Right lobe of liver (tissue), 6 donors: ENCODE measurements at regions not wholly inside any gene's neighbourhood (a gene's known extent, or its start where the extent isn't known, plus 50 kb on each side); places are given as distances from the start of the nearest gene placed in this dataset.

Experiments
- ATAC-seq, 4 donors: fragments of 200-7000 bp; cut with Tn5 transposase; one replicate each; pipeline ENCODE4 v1.9.1; 2020; ENCODE audit warnings: mild to moderate bottlenecking in 4 of 4, moderate library complexity in 4 of 4
- DNase-seq, 3 donors: peaks; one replicate each; pipeline ENCODE4 v3.0.0-alpha.2; 2020
- H3K27ac ChIP-seq, 3 donors: fragments of 200-600 bp; one replicate each; pipeline ENCODE4 v1.8.0; 2022
- H3K27me3 ChIP-seq, 2 donors: fragments of 200-600 bp; one replicate each; pipeline ENCODE4 v1.8.0; 2022
- H3K36me3 ChIP-seq, 4 donors: fragments of 200-600 bp; sonication (generic) in 1 of 4; one replicate each; pipeline versions ENCODE4 v1.5.1 to v1.8.0; 2017 to 2022; ENCODE audit warnings: control low read depth in 1 of 4
- H3K4me1 ChIP-seq, 4 donors: fragments of 200-600 bp; sonication (generic) in 1 of 4; one replicate each; pipeline versions ENCODE4 v1.5.1 to v1.8.0; 2017 to 2022; ENCODE audit warnings: control low read depth in 1 of 4
- H3K4me3 ChIP-seq, 3 donors: fragments of 200-600 bp; one replicate each; pipeline ENCODE4 v1.8.0; 2022
- H3K9me3 ChIP-seq, 4 donors: fragments of 200-600 bp; sonication (generic) in 1 of 4; one replicate each; pipeline versions ENCODE4 v1.5.1 to v1.8.0; 2017 to 2022; ENCODE audit warnings: control low read depth in 1 of 4
- CTCF ChIP-seq, 4 donors: fragments of 200-600 bp in 3 of 4; fragments of 450-650 bp in 1 of 4; IDR thresholded peaks; one replicate each; pipeline versions ENCODE4 v1.5.1 to v1.8.0; 2016 to 2022; ENCODE audit warnings: antibody characterized with exemption in 4 of 4, mild to moderate bottlenecking in 2 of 4
- POLR2A ChIP-seq: fragments of 450-650 bp; IDR thresholded peaks from one replicate; pipeline ENCODE4 v1.6.1; 2017; ENCODE audit warnings: antibody characterized with exemption, mild to moderate bottlenecking
- WGBS: methylation state at CpG from one replicate; pipeline ENCODE4 v1.1.6; 2018; ENCODE audit warnings: low coverage, low lambda C conversion rate; ENCODE audit not compliant: insufficient coverage; ENCODE audit errors: missing lambda C conversion rate; 5-methylcytosine and 5-hydroxymethylcytosine counted together
- intact Hi-C, 2 donors: fragments of 100-400 bp; cut with DNase I; formaldehyde crosslinking; loops; one replicate each; pipeline versions ENCODE4 v1.11.2 to v1.14.1; 2022
- donor health status: DM: no; HTN: yes; CAD: no.
- donor health status: DM: no; HTN: no; CAD: no.
- donor health status: DM: no; HTN: no; CAD: no.
- donor health status: DM: no; HTN: yes; CAD: no.
- donor health status: DM: no; HTN: yes; CAD: no.

GRCh38 chr4:29559286-29559685 lies 1160.9 kb upstream of the PCDH7 start:
- Histone ChIP-seq H3K9me3 (no peaks in the 10 kb centered on the region), H3K27ac (no peak overlapping the region), H3K27me3 (no peaks in the 10 kb centered on the region), H3K4me3 (no peak overlapping the region), H3K36me3 (no peaks in the 10 kb centered on the region), H3K4me1 (no peaks in the 10 kb centered on the region)
- ATAC-seq = no peak
- intact Hi-C loops = no loop called here
- TF ChIP-seq POLR2A = no peak
- TF ChIP-seq CTCF (IDR thresholded peaks at IDR 0.05) = no peak
- DNase-seq = no peak

GRCh38 chr4:29560452-29560851 lies 1159.7 kb upstream of the PCDH7 start:
- ATAC-seq (no peak), DNase-seq (no peak)
- 45% methylated on average over 1 of the region's 1 CpG for WGBS
- Histone ChIP-seq H3K4me3 (no peak overlapping the region), H3K9me3 (no peaks in the 10 kb centered on the region), H3K4me1 (no peaks in the 10 kb centered on the region), H3K27ac (no peak overlapping the region), H3K27me3 (no peaks in the 10 kb centered on the region), H3K36me3 (no peaks in the 10 kb centered on the region)
- TF ChIP-seq CTCF (IDR thresholded peaks at IDR 0.05) (no peak), POLR2A (no peak)
- intact Hi-C loops = no loop called here

DNA sequence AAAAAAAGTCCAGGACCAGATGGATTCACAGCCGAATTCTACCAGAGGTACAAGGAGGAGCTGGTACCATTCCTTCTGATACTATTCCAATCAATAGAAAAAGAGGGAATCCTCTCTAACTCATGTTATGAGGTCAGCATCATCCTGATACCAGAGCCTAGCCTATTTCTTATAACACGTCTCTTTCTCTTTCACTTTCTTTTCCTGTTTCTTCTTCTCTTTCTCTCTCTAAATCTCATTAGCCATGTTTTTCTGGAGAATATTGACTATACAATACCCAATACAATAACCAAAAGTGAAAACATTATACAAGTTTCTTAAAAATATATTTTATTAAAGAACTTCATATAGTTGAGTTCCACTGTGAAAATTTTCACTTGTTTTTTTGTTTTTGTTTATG lies 1154.9 kb upstream of the PCDH7 start:
- no peaks in the 10 kb centered on the region for H3K9me3 ChIP-seq
- H3K27ac ChIP-seq = no peak overlapping the region
- 45% methylated on average over 2 of the region's 2 CpGs for WGBS
- no peaks in the 10 kb centered on the region for H3K27me3 ChIP-seq
- intact Hi-C loops = no loop called here
- no peaks in the 10 kb centered on the region for H3K4me1 ChIP-seq
- no peak for TF ChIP-seq POLR2A
- TF ChIP-seq CTCF (IDR thresholded peaks at IDR 0.05) = no peak
- no peaks in the 10 kb centered on the region for H3K36me3 ChIP-seq
- no peak for ATAC-seq
- no peak overlapping the region for H3K4me3 ChIP-seq
- no peak for DNase-seq

DNA sequence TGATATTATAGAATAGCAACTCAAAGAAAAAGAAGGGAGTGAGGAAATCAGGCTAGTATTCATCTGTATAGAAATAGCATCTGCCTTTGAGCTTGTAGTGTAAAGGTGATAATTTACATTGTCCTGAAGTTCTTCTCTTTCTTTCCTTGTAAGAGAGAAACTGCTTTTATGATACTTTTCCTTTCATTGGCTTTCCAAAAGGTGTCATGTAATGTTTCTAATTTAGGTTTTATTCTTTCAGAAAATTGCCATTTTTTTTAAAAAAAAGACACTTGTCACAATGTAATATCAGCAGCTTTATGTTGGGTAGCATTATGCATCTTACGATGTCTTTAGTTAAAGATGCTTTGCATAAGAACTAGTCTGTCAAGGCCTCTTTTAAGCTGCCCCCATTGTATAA lies 1153.8 kb upstream of the PCDH7 start:
- ATAC-seq = no peak

More for the DNA sequence above, 1153.8 kb upstream of the PCDH7 start:
- WGBS = 68% methylated on average over 1 of the region's 1 CpG
- H3K9me3 ChIP-seq = no peaks in the 10 kb centered on the region
- TF ChIP-seq POLR2A = no peak
- no peak for TF ChIP-seq CTCF (IDR thresholded peaks at IDR 0.05)
- H3K27me3 ChIP-seq = no peaks in the 10 kb centered on the region
- no peaks in the 10 kb centered on the region for H3K4me1 ChIP-seq
- no peak for DNase-seq
- H3K27ac ChIP-seq = no peak overlapping the region
- intact Hi-C loops = no loop called here
- no peak overlapping the region for H3K4me3 ChIP-seq
- H3K36me3 ChIP-seq = no peaks in the 10 kb centered on the region
